A673 (cell line): ENCODE measurements at regions not wholly inside any gene's neighbourhood (a gene's known extent, or its start where the extent isn't known, plus 50 kb on each side); places are given as distances from the start of the nearest gene placed in this dataset.

Source experiments
- CTCF ChIP-seq: fragments of 300-800, 200-600 bp; sonication (generic); conservative IDR thresholded peaks from 2 replicates; pipeline ENCODE4 v1.5.1; 2017; ENCODE audit warnings: low read depth, mild to moderate bottlenecking, antibody characterized with exemption, low read length, moderate library complexity, mixed read lengths
- EZH2 ChIP-seq: fragments of 200-600 bp; sonication (generic); IDR thresholded peaks from 2 replicates; pipeline ENCODE4 v1.6.1; 2017; ENCODE audit warnings: borderline replicate concordance, low read depth, mild to moderate bottlenecking, mixed read lengths, antibody characterized with exemption, low read length; ENCODE audit not compliant: poor library complexity, severe bottlenecking

GRCh38 chr16:6644916-6645315 lies 687.7 kb upstream of the RBFOX1 start:
- TF ChIP-seq CTCF (no peak), EZH2 (no peak)
